ENCODE measurements at regions not wholly inside any gene's neighbourhood (a gene's known extent, or its start where the extent isn't known, plus 50 kb on each side); places are given as distances from the start of the nearest gene placed in this dataset.

DNA sequence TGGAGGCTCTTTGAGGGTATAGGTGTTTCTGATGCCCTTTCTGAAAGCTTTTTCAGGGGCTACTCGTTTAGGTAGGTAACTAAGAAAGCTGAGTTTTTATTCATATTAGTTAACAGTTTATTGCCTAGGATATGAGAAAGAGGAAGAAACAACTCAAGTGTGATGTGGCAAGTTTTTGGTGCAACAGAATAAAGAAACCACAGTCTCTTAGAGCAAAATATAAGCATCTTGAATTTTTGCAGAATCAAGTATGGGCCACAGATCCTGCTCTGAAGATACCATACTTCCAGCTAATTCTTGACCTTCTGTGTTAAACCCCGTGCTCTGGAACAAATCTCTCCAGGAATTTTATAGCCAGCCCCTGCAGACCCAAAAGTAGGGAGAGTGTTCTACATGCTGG, 147.7 kb upstream of the SLC1A4 start:
- Histone ChIP-seq H3K23me2 (ENCODE audit: low read depth, low read length) (no peaks in the 10 kb centered on the region), H3K27me3 (replicated peaks in 1 of 4; ENCODE audit: control insufficient read depth in 3 of 4, extremely low read depth in 1 of 4, insufficient read depth in 3 of 4, low read length in 3 of 4) (no peaks in the 10 kb centered on the region; a peak in 1 of 7 replicates), H3K9me3 (ENCODE audit: insufficient read depth in 2 of 2, low read depth in 1 of 2, low read length in 1 of 2) (no peaks in the 10 kb centered on the region), H3K4ac (replicated peaks; ENCODE audit: insufficient read length, low read depth, low read length) (no peak overlapping the region), H3K56ac (replicated peaks; ENCODE audit: insufficient read length, low read depth, low read length) (no peak overlapping the region), H3K14ac (ENCODE audit: insufficient read length) (no peak overlapping the region), H4K8ac (ENCODE audit: extremely low read depth, insufficient read depth, low read length) (no peak overlapping the region), H3K18ac (ENCODE audit: extremely low read depth, low read length) (no peak overlapping the region), H2AFZ (ENCODE audit: low read length) (no peak overlapping the region), H3K79me1 (ENCODE audit: low read depth, low read length) (no peaks in the 10 kb centered on the region), H3K23ac (ENCODE audit: insufficient read length) (no peak overlapping the region), H4K5ac (ENCODE audit: insufficient read length, low read depth, low read length) (no peak overlapping the region), H2BK12ac (ENCODE audit: low read depth, low read length) (no peak overlapping the region), H3K9ac (replicated peaks in 1 of 4; ENCODE audit: extremely low read depth in 1 of 4, low read depth in 3 of 4, low read length in 3 of 4) (no peak overlapping the region), H2BK5ac (ENCODE audit: low read depth, low read length) (no peak overlapping the region), H3K4me3 (ENCODE audit: extremely low read depth in 1 of 4, insufficient read depth in 2 of 4, low read depth in 3 of 4, low read length in 4 of 4) (no peak overlapping the region), H3K27ac (ENCODE audit: low read depth, low read length) (no peak overlapping the region), H4K91ac (replicated peaks; ENCODE audit: insufficient read length, low read length) (no peak overlapping the region), H2BK15ac (ENCODE audit: low read length) (no peak overlapping the region), H3K4me2 (ENCODE audit: insufficient read depth in 1 of 2, low read depth in 2 of 2, low read length in 2 of 2) (no peak overlapping the region), H2BK120ac (replicated peaks; ENCODE audit: low read depth, low read length) (no peak overlapping the region), H3K4me1 (replicated peaks in 1 of 4; ENCODE audit: control insufficient read depth in 3 of 4, insufficient read depth in 4 of 4, low read length in 3 of 4) (no peaks in the 10 kb centered on the region), H2AK5ac (ENCODE audit: low read depth, low read length) (no peak overlapping the region), H3K36me3 (ENCODE audit: control insufficient read depth in 2 of 4, insufficient read depth in 4 of 4, low read length in 3 of 4) (no peaks in the 10 kb centered on the region), H4K20me1 (replicated peaks in 1 of 2; ENCODE audit: control insufficient read depth in 1 of 2, insufficient read depth in 2 of 2, low read length in 2 of 2) (no peaks in the 10 kb centered on the region), H2BK20ac (ENCODE audit: low read length) (no peak overlapping the region), H3K79me2 (ENCODE audit: control insufficient read depth in 1 of 2, insufficient read depth in 2 of 2, low read length in 2 of 2) (no peaks in the 10 kb centered on the region)
- CTCF ChIA-PET (ENCODE audit: partially characterized antibody): interaction anchor here (0.5 to 4.1 kb wide), 2 partner anchors 10 to 228 kb away, joined by 4 to 26 read pairs; no protein-coding TSS in a partner anchor
- 60% methylated on average over 2 of the region's 2 CpGs; no CpG with 5 or more reads in 1 of the 2 experiments for WGBS, 2 experiments (ENCODE audit: extremely low coverage in 1 of 2, insufficient coverage in 1 of 2, insufficient read length in 1 of 2, insufficient replicate concordance in 2 of 2, low coverage in 1 of 2, low lambda C conversion rate in 2 of 2, missing lambda C conversion rate in 1 of 2)
- POLR2A ChIA-PET (ENCODE audit: partially characterized antibody): interaction anchor here (1.5 kb wide), 1 partner anchor 18 kb away, joined by 4 read pairs; no protein-coding TSS in a partner anchor
- FAIRE-seq (no peak), DNase-seq (ENCODE audit: low read depth in 1 of 2, low spot score in 2 of 2) (no peak)
- TF ChIP-seq NANOG (IDR thresholded peaks at IDR 0.05; ENCODE audit: insufficient read depth, low read depth, low read length, poor library complexity, severe bottlenecking) (no peak), BRCA1 (IDR thresholded peaks at IDR 0.05; ENCODE audit: low read depth, low read length) (no peak), ZNF274 (IDR thresholded peaks at IDR 0.05; ENCODE audit: borderline replicate concordance, extremely low read depth, low read length) (no peak), GTF2F1 (IDR thresholded peaks at IDR 0.05; ENCODE audit: borderline replicate concordance, low read depth, low read length) (no peak), EP300 (IDR thresholded peaks at IDR 0.05; ENCODE audit: borderline replicate concordance in 1 of 2, low read depth in 2 of 2, low read length in 2 of 2) (no peak), FOSL1 (IDR thresholded peaks at IDR 0.05; ENCODE audit: insufficient read depth, low read depth, low read length) (no peak), CTBP2 (IDR thresholded peaks at IDR 0.05; ENCODE audit: borderline replicate concordance, insufficient read depth, insufficient read length, low read length) (no peak), RAD21 (IDR thresholded peaks at IDR 0.05 in 1 of 2, conservative IDR thresholded peaks at IDR 0.05 in 1 of 2; ENCODE audit: low read depth in 2 of 2, low read length in 2 of 2) (no peak), MAFK (IDR thresholded peaks at IDR 0.05; ENCODE audit: low read depth, low read length) (no peak)
- TF ChIP-seq, protein P1, sequence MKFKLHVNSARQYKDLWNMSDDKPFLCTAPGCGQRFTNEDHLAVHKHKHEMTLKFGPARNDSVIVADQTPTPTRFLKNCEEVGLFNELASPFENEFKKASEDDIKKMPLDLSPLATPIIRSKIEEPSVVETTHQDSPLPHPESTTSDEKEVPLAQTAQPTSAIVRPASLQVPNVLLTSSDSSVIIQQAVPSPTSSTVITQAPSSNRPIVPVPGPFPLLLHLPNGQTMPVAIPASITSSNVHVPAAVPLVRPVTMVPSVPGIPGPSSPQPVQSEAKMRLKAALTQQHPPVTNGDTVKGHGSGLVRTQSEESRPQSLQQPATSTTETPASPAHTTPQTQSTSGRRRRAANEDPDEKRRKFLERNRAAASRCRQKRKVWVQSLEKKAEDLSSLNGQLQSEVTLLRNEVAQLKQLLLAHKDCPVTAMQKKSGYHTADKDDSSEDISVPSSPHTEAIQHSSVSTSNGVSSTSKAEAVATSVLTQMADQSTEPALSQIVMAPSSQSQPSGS (IDR thresholded peaks at IDR 0.05; ENCODE audit: low read length): no peak

Data from H1 (cell line).